Uterus (tissue), 2 donors: ENCODE measurements at regions not wholly inside any gene's neighbourhood (a gene's known extent, or its start where the extent isn't known, plus 50 kb on each side); places are given as distances from the start of the nearest gene placed in this dataset.

Experiments used
- CTCF ChIP-seq, 4 experiments: fragments of 200-600 bp in 2 of 4; fragments of 450-650 bp in 2 of 4; sonication (generic) in 2 of 4; IDR thresholded peaks; one replicate each; pipeline ENCODE4 v1.5.1; 2016 to 2019; ENCODE audit warnings: antibody characterized with exemption in 4 of 4, mild to moderate bottlenecking in 2 of 4, moderate library complexity in 1 of 4
- POLR2A ChIP-seq, 2 donors: fragments of 450-650 bp; IDR thresholded peaks; one replicate each; pipeline ENCODE4 v1.6.1; 2016; ENCODE audit warnings: antibody characterized with exemption in 2 of 2, mild to moderate bottlenecking in 1 of 2, moderate library complexity in 1 of 2

DNA sequence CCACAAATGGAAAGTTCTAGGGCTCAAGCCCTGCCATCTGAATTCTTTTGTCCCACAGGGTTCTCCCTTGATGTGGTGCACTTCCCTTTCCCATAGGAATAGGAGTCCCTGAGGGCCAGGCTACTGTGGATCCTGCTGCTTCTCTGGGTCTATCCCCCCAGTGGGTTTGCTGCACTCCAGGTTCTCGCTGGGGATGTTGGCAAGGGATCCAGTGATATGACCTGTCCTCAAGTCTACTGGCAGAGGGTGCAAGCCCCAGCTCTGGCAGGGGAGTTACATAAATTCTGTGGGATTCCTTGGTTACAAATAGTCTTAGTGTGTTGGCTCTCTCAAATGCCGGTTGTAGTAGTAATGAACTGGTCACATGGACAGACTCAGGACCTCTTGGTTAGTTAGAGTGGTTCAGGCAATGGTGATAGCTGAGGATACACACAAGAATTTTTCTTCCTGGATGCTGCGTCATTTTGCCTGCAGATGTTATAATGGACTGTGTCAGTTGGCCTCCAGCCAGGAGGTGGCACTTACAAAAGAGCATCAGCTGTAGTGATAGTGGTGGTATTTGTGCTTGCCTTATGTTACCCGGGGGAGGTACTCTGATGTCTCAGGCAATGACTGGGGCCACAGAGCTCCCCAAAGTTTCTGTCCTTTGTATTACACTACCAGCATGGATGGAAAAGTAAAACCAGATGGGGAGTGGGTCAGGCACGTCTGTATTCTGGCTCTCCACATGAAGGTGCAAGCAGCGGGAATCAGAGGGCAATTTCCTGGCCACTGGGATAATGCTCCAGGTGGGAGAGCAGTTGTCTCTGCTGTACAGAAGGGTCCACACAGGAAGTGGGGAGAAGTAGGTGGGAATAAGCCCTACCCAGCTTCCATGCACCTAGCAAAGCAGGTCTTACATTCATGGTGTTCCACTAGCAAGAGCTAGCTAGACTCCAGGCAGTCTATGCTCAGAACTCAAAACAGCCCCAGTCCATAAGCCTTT lies 267.9 kb downstream of the SOX11 start:
- no peak for TF ChIP-seq CTCF (IDR thresholded peaks at IDR 0.05)
- no peak for TF ChIP-seq POLR2A (IDR thresholded peaks at IDR 0.05)
